OCI-LY7 (cell line): ENCODE measurements at regions not wholly inside any gene's neighbourhood (a gene's known extent, or its start where the extent isn't known, plus 50 kb on each side); places are given as distances from the start of the nearest gene placed in this dataset.

Experiments
- BruUV-seq: library from RNA; stranded (reverse); fragments of 400-500 nt; replicated peaks from 2 replicates; lab custom pipeline; 2021; lab: Mats Ljungman, UMichigan
- CTCF ChIA-PET: fragments of 300-600 bp; sonication (Branson Sonifier 250); formaldehyde crosslinking; loops from one replicate; lab custom pipeline; 2022; ENCODE audit warnings: antibody characterized with exemption; ENCODE audit not compliant: unreplicated experiment; lab: Charles Lee
- POLR2A ChIA-PET: fragments of 300-600 bp; sonication (Branson Sonifier 250); formaldehyde crosslinking; loops from one replicate; lab custom pipeline; 2022; ENCODE audit warnings: antibody characterized with exemption; lab: Charles Lee
- DNase-seq: peaks from one replicate; pipeline ENCODE4 v3.0.0-alpha.2; 2015; ENCODE audit warnings: low spot score
- H2AFZ ChIP-seq: fragments of 200-600 bp; sonication (generic), shearing (Covaris generic); 2 replicates; pipeline ENCODE4 v1.6.1; 2014; ENCODE audit warnings: mild to moderate bottlenecking, antibody characterized with exemption, low read length, moderate library complexity
- H3K27ac ChIP-seq: fragments of 200-600 bp; sonication (generic); 2 replicates; pipeline ENCODE4 v1.5.1; 2014; ENCODE audit warnings: mixed run types, low read depth, mild to moderate bottlenecking, moderate library complexity, low read length, inconsistent platforms; ENCODE audit not compliant: poor library complexity, severe bottlenecking
- H3K36me3 ChIP-seq: fragments of 200-600 bp; sonication (generic); 2 replicates; pipeline ENCODE4 v1.6.1; 2014; ENCODE audit warnings: mild to moderate bottlenecking, antibody characterized with exemption, low read length, moderate library complexity, mixed read lengths; ENCODE audit not compliant: insufficient read depth
- H3K4me1 ChIP-seq: fragments of 200-600 bp; sonication (generic); 2 replicates; pipeline ENCODE4 v1.5.1; 2014; ENCODE audit warnings: mild to moderate bottlenecking, low read length; ENCODE audit not compliant: insufficient read depth, poor library complexity, severe bottlenecking
- H3K4me2 ChIP-seq: fragments of 200-600 bp; sonication (generic); 2 replicates; pipeline ENCODE4 v1.6.1; 2014; ENCODE audit warnings: mild to moderate bottlenecking, low read length
- H3K4me3 ChIP-seq: fragments of 200-600 bp; sonication (generic); 2 replicates; pipeline ENCODE4 v1.5.1; 2014; ENCODE audit warnings: mild to moderate bottlenecking, low read depth, low read length; ENCODE audit not compliant: poor library complexity, severe bottlenecking
- H3K79me2 ChIP-seq: fragments of 200-600 bp; sonication (generic); 2 replicates; pipeline ENCODE4 v1.6.1; 2016; ENCODE audit warnings: low read depth, mild to moderate bottlenecking, low read length, moderate library complexity, mixed read lengths; ENCODE audit not compliant: insufficient read depth
- H3K9me2 ChIP-seq: fragments of 200-600 bp; sonication (generic); 2 replicates; pipeline ENCODE4 v1.6.1; 2016; ENCODE audit warnings: mild to moderate bottlenecking, low read length, mixed read lengths; ENCODE audit not compliant: insufficient read depth
- H3K9me3 ChIP-seq: fragments of 200-600 bp; sonication (generic); 2 replicates; pipeline ENCODE4 v1.6.1; 2014; ENCODE audit warnings: mild to moderate bottlenecking, mixed run types, low read length, mixed read lengths
- H4K20me1 ChIP-seq: fragments of 200-600 bp; sonication (generic); 2 replicates; pipeline ENCODE4 v1.6.1; 2014; ENCODE audit warnings: mild to moderate bottlenecking, antibody characterized with exemption, low read length, moderate library complexity, mixed read lengths; ENCODE audit not compliant: insufficient read depth
- EZH2phosphoT487 ChIP-seq: fragments of 200-600 bp; sonication (generic); IDR thresholded peaks from 2 replicates; pipeline ENCODE4 v1.6.1; 2018; ENCODE audit warnings: low read depth, borderline replicate concordance, mild to moderate bottlenecking, mixed run types, antibody characterized with exemption, low read length, moderate library complexity, mixed read lengths
- intact Hi-C: fragments of 100-400 bp; cut with micrococcal nuclease; formaldehyde crosslinking; loops from one replicate; pipeline ENCODE4 v1.10.0; 2022; ENCODE audit not compliant: unreplicated experiment
- TF ChIP-seq, protein P1 (sequence below): fragments of 200-600 bp; sonication (generic); conservative IDR thresholded peaks from 2 replicates; pipeline ENCODE4 v1.5.1; 2014; ENCODE audit warnings: mild to moderate bottlenecking, antibody characterized with exemption, low read length, moderate library complexity, mixed read lengths

DNA sequence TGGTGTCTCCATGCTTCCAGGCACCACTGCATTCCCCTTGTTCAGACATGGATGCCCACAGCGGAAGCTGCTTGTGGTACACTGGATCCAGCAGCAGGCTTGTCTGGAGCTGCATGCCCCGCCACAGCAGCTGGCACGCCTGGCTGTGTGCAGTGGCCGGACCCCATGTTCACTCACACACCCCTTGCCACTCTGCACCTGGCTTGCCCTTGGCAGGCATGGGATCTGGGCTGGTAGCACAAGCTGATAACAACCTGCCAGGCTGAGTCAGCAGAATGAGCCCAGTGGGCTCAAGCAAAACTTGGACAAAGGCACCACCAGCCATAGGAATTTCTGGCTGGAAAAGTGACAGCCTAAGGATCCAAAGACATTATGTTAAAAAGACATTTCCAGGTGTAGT is 91.8 kb upstream of the TMEM168 start:
- Histone ChIP-seq H3K9me2 (no peaks in the 10 kb centered on the region), H4K20me1 (no peaks in the 10 kb centered on the region), H2AFZ (no peak overlapping the region), H3K27ac (no peak overlapping the region), H3K4me2 (no peak overlapping the region), H3K79me2 (no peaks in the 10 kb centered on the region), H3K4me3 (no peak overlapping the region), H3K9me3 (no peaks in the 10 kb centered on the region), H3K36me3 (no peaks in the 10 kb centered on the region; the same call in 1 of the 2 replicates), H3K4me1 (peaks cover 5% of the 10 kb centered on the region)
- no peak for DNase-seq
- BruUV-seq, result no TSS peak
- ChIA-PET CTCF (no interaction called here), POLR2A (interaction anchor here (0.7 to 0.9 kb wide), 2 partner anchors 26 to 262 kb away, joined by 3 to 4 read pairs; no protein-coding TSS in a partner anchor)
- TF ChIP-seq EZH2phosphoT487, result no peak
- TF ChIP-seq, protein P1, sequence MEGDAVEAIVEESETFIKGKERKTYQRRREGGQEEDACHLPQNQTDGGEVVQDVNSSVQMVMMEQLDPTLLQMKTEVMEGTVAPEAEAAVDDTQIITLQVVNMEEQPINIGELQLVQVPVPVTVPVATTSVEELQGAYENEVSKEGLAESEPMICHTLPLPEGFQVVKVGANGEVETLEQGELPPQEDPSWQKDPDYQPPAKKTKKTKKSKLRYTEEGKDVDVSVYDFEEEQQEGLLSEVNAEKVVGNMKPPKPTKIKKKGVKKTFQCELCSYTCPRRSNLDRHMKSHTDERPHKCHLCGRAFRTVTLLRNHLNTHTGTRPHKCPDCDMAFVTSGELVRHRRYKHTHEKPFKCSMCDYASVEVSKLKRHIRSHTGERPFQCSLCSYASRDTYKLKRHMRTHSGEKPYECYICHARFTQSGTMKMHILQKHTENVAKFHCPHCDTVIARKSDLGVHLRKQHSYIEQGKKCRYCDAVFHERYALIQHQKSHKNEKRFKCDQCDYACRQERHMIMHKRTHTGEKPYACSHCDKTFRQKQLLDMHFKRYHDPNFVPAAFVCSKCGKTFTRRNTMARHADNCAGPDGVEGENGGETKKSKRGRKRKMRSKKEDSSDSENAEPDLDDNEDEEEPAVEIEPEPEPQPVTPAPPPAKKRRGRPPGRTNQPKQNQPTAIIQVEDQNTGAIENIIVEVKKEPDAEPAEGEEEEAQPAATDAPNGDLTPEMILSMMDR, result no peak
- intact Hi-C loops, result no loop called here

DNA sequence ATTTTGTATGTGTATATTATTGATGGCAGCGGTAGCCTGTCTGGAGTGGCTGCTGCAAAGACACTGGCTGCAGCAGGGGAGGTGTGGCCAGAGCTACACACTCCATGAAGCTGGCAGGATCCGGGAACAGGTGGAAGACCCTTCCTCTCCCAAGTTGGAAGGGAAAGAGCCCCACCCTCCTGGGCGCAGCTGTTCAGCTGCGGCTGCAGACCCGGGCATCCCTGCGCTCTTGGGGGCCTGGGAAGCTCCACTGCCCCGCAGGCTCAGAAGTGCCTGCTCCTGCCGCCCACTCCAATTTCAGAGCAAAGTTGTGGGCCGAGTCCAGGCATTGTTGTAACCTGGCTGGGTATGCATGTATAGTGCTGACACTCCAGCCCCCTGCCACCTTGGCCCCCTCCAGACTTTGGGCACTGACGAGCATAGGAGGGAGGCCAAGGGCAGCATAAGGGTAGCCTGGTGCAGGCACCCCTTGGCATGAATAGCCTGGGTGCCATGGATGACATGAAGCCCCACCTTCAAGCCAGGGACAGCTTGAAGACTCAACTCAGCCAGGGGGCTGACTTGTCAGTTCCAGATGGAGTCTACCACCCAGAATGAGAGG is 90.7 kb upstream of the TMEM168 start:
- TF ChIP-seq, protein P1, result no peak
- no peak for TF ChIP-seq EZH2phosphoT487
- H3K4me3 ChIP-seq, result no peak overlapping the region
- CTCF ChIA-PET, result no interaction called here

More for the DNA sequence above, 90.7 kb upstream of the TMEM168 start:
- DNase-seq, result no peak
- Histone ChIP-seq H3K4me1 (peaks cover 5% of the 10 kb centered on the region), H2AFZ (no peak overlapping the region), H4K20me1 (no peaks in the 10 kb centered on the region), H3K36me3 (no peaks in the 10 kb centered on the region; the same call in 1 of the 2 replicates), H3K9me2 (no peaks in the 10 kb centered on the region), H3K79me2 (no peaks in the 10 kb centered on the region), H3K27ac (no peak overlapping the region), H3K4me2 (no peak overlapping the region), H3K9me3 (no peaks in the 10 kb centered on the region)
- POLR2A ChIA-PET, result interaction anchor here (0.6 to 1.1 kb wide), 2 partner anchors 21 to 55 kb away, joined by 3 to 5 read pairs; no protein-coding TSS in a partner anchor
- intact Hi-C loops, result no loop called here
- BruUV-seq, result no TSS peak
